CD14-positive monocyte (primary cell): ENCODE measurements at regions not wholly inside any gene's neighbourhood (a gene's known extent, or its start where the extent isn't known, plus 50 kb on each side); places are given as distances from the start of the nearest gene placed in this dataset.

Experiments
- DNase-seq, 3 donors: peaks; one replicate each; pipeline ENCODE4 v3.0.0-alpha.2; 2011 to 2022
- H2AFZ ChIP-seq: 2 replicates; pipeline ENCODE4 v1.6.0; 2012; ENCODE audit warnings: mild to moderate bottlenecking, low read depth, low read length, inconsistent platforms; ENCODE audit not compliant: insufficient read depth, poor library complexity, severe bottlenecking
- H3K27ac ChIP-seq, 2 donors: 1 replicate in 1 of 2; 2 replicates in 1 of 2; pipeline ENCODE4 v1.5.1; 2012 to 2013; ENCODE audit warnings: low read length in 2 of 2, control low read depth in 1 of 2, inconsistent platforms in 1 of 2, low read depth in 1 of 2, mild to moderate bottlenecking in 1 of 2
- H3K27me3 ChIP-seq, 2 donors: one replicate each; pipeline versions ENCODE4 v1.6.0 to v1.6.1; 2011 to 2013; ENCODE audit warnings: low read length in 2 of 2; ENCODE audit not compliant: control insufficient read depth in 2 of 2, insufficient read depth in 2 of 2
- H3K36me3 ChIP-seq, 2 donors: replicated peaks in 1 of 2; 1 replicate in 1 of 2; 2 replicates in 1 of 2; pipeline versions ENCODE4 v1.5.1 to v1.6.1; 2012 to 2013; ENCODE audit warnings: low read length in 2 of 2, control low read depth in 1 of 2, inconsistent platforms in 1 of 2, mild to moderate bottlenecking in 1 of 2; ENCODE audit not compliant: insufficient read depth in 2 of 2, control insufficient read depth in 1 of 2
- H3K4me1 ChIP-seq, 2 donors: 1 replicate in 1 of 2; 2 replicates in 1 of 2; pipeline versions ENCODE4 v1.5.1 to v1.6.1; 2012 to 2013; ENCODE audit warnings: low read length in 2 of 2, control low read depth in 1 of 2, inconsistent platforms in 1 of 2, mild to moderate bottlenecking in 1 of 2, moderate library complexity in 1 of 2; ENCODE audit not compliant: insufficient read depth in 2 of 2, control insufficient read depth in 1 of 2
- H3K4me2 ChIP-seq: replicated peaks from 2 replicates; pipeline ENCODE3; 2012; ENCODE audit warnings: low read length, moderate library complexity, mild to moderate bottlenecking; ENCODE audit not compliant: poor library complexity, severe bottlenecking; ENCODE audit errors: extremely low read depth
- H3K4me3 ChIP-seq, 3 experiments: fragments of 200-600 bp in 1 of 3; sonication (generic) in 1 of 3; replicated peaks in 1 of 3; 1 replicate in 2 of 3; 2 replicates in 1 of 3; pipeline ENCODE4 v1.5.1; 2011 to 2013; ENCODE audit warnings: low read length in 3 of 3, mild to moderate bottlenecking in 3 of 3, control low read depth in 2 of 3, low read depth in 2 of 3, inconsistent platforms in 1 of 3, moderate library complexity in 1 of 3
- H3K79me2 ChIP-seq: 2 replicates; pipeline ENCODE4 v1.6.0; 2012; ENCODE audit warnings: mild to moderate bottlenecking, control low read depth, inconsistent platforms, low read length, moderate library complexity; ENCODE audit not compliant: insufficient read depth
- H3K9ac ChIP-seq: 2 replicates; pipeline ENCODE4 v1.6.0; 2017; ENCODE audit warnings: low read length, mild to moderate bottlenecking; ENCODE audit not compliant: insufficient read depth, poor library complexity, severe bottlenecking
- H3K9me3 ChIP-seq, 2 donors: replicated peaks in 1 of 2; 1 replicate in 1 of 2; 2 replicates in 1 of 2; pipeline versions ENCODE4 v1.5.1 to v1.6.1; 2012 to 2013; ENCODE audit warnings: low read length in 2 of 2, control low read depth in 1 of 2; ENCODE audit not compliant: control insufficient read depth in 1 of 2, insufficient read depth in 1 of 2
- H4K20me1 ChIP-seq: 2 replicates; pipeline ENCODE4 v1.6.0; 2012; ENCODE audit warnings: mild to moderate bottlenecking, low read length, control low read depth, moderate library complexity; ENCODE audit not compliant: insufficient read depth
- H3K27ac Mint-ChIP-seq, 7 donors: one replicate each; pipeline ENCODE4 v1.8.0; 2020; ENCODE audit warnings: mild to moderate bottlenecking in 7 of 7, mixed read lengths in 7 of 7, moderate library complexity in 6 of 7, inconsistent platforms in 2 of 7
- H3K27me3 Mint-ChIP-seq, 3 donors: one replicate each; pipeline ENCODE4 v1.8.0; 2021 to 2022; ENCODE audit warnings: low read depth in 3 of 3, mild to moderate bottlenecking in 3 of 3, mixed read lengths in 3 of 3, moderate library complexity in 3 of 3, inconsistent platforms in 1 of 3
- H3K36me3 Mint-ChIP-seq, 2 donors: one replicate each; pipeline ENCODE4 v1.8.0; 2020; ENCODE audit warnings: mixed read lengths in 2 of 2, inconsistent platforms in 1 of 2, mild to moderate bottlenecking in 1 of 2
- H3K4me1 Mint-ChIP-seq: one replicate; pipeline ENCODE4 v1.8.0; 2020; ENCODE audit warnings: mild to moderate bottlenecking, mixed read lengths
- H3K4me3 Mint-ChIP-seq, 2 donors: one replicate each; pipeline ENCODE4 v1.8.0; 2020; ENCODE audit warnings: mild to moderate bottlenecking in 2 of 2, mixed read lengths in 2 of 2, moderate library complexity in 1 of 2
- H3K9me3 Mint-ChIP-seq, 7 donors: one replicate each; pipeline ENCODE4 v1.8.0; 2020 to 2022; ENCODE audit warnings: mixed read lengths in 7 of 7, mild to moderate bottlenecking in 6 of 7, moderate library complexity in 6 of 7, inconsistent platforms in 2 of 7
- CTCF ChIP-seq: fragments of 200-600 bp; IDR thresholded peaks from one replicate; pipeline ENCODE4 v1.8.0; 2022; ENCODE audit warnings: antibody characterized with exemption, mild to moderate bottlenecking
- WGBS: methylation state at CpG from one replicate; pipeline ENCODE4 v1.1.5; 2013; ENCODE audit warnings: missing lambda C conversion rate; ENCODE audit not compliant: insufficient coverage; 5-methylcytosine and 5-hydroxymethylcytosine counted together
- intact Hi-C, 2 donors: fragments of 100-400 bp; cut with micrococcal nuclease; formaldehyde crosslinking; loops; one replicate each; pipeline versions ENCODE4 v1.15.0 to v1.15.1; 2023

- intact Hi-C loops: no loop called here
- H3K9ac ChIP-seq: no peak overlapping the region
- H3K4me1 ChIP-seq: no peaks in the 10 kb centered on the region
- H3K9me3 ChIP-seq: no peaks in the 10 kb centered on the region
- H3K9me3 Mint-ChIP-seq: no peaks in the 10 kb centered on the region
- no peaks in the 10 kb centered on the region for H3K27me3 Mint-ChIP-seq
- no peak overlapping the region for H3K4me2 ChIP-seq
- H2AFZ ChIP-seq: no peak overlapping the region
- H3K4me3 ChIP-seq: no peak overlapping the region
- no CpG with 5 or more reads among the region's 1 CpG for WGBS
- H3K36me3 ChIP-seq: no peaks in the 10 kb centered on the region
- no peak overlapping the region for H3K27ac ChIP-seq
- no peaks in the 10 kb centered on the region for H3K27me3 ChIP-seq
- H3K27ac Mint-ChIP-seq: no peak overlapping the region
- no peaks in the 10 kb centered on the region for H3K4me1 Mint-ChIP-seq
- no peaks in the 10 kb centered on the region for H4K20me1 ChIP-seq
- no peaks in the 10 kb centered on the region for H3K36me3 Mint-ChIP-seq
- no peaks in the 10 kb centered on the region for H3K79me2 ChIP-seq
- DNase-seq: no peak
- TF ChIP-seq CTCF: no peak
- H3K4me3 Mint-ChIP-seq: no peak overlapping the region
Observed at GRCh38 chr6:127030836-127031235, 87.6 kb upstream of the RSPO3 start.

GRCh38 chr6:127031511-127031910 is 87.0 kb upstream of the RSPO3 start:
- Histone ChIP-seq H2AFZ (no peak overlapping the region), H3K9me3 (no peaks in the 10 kb centered on the region), H3K79me2 (no peaks in the 10 kb centered on the region), H3K4me1 (no peaks in the 10 kb centered on the region), H3K36me3 (no peaks in the 10 kb centered on the region), H3K27ac (no peak overlapping the region), H4K20me1 (no peaks in the 10 kb centered on the region), H3K4me2 (no peak overlapping the region), H3K27me3 (no peaks in the 10 kb centered on the region), H3K9ac (no peak overlapping the region), H3K4me3 (no peak overlapping the region)
- H3K4me1 Mint-ChIP-seq: no peaks in the 10 kb centered on the region
- TF ChIP-seq CTCF: no peak
- no peak for DNase-seq
- no peaks in the 10 kb centered on the region for H3K36me3 Mint-ChIP-seq
- intact Hi-C loops: no loop called here
- no CpG with 5 or more reads among the region's 1 CpG for WGBS
- no peaks in the 10 kb centered on the region for H3K27me3 Mint-ChIP-seq
- no peak overlapping the region for H3K27ac Mint-ChIP-seq
- no peaks in the 10 kb centered on the region for H3K9me3 Mint-ChIP-seq
- no peak overlapping the region for H3K4me3 Mint-ChIP-seq
